ENCODE measurements at regions not wholly inside any gene's neighbourhood (a gene's known extent, or its start where the extent isn't known, plus 50 kb on each side); places are given as distances from the start of the nearest gene placed in this dataset.

DNA sequence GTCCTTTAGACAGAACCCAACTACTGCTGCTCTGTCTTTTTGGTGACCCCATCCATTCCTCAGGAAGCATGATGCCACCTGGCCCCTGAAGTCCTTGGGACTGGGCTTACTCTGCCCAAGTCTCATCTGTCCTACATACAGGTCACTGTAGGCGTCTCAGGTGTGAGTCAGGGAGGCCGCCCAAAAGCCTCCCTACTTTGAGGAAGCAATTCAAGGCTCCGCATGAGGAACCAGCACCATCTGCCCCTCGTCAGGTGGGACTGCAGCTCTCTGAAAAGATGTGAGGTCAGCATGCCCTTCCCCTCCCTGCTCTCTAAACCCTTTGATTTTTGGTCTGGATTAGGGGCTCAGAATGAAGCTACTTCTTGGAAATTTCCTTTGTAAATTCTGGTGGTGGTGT, 354.8 kb downstream of the CXCL12 start:
- Histone ChIP-seq H3K9ac (ENCODE audit: low read length) (no peak overlapping the region), H3K4me3 (ENCODE audit: low read length) (no peak overlapping the region), H3K36me3 (ENCODE audit: control insufficient read depth, insufficient read depth, low read length) (no peaks in the 10 kb centered on the region), H3K9me3 (ENCODE audit: control insufficient read depth, low read length) (no peaks in the 10 kb centered on the region), H3K27me3 (ENCODE audit: control insufficient read depth, insufficient read depth, low read length) (no peaks in the 10 kb centered on the region), H3K4me1 (ENCODE audit: control insufficient read depth, insufficient read depth, low read length) (peaks cover 9% of the 10 kb centered on the region)

DNA sequence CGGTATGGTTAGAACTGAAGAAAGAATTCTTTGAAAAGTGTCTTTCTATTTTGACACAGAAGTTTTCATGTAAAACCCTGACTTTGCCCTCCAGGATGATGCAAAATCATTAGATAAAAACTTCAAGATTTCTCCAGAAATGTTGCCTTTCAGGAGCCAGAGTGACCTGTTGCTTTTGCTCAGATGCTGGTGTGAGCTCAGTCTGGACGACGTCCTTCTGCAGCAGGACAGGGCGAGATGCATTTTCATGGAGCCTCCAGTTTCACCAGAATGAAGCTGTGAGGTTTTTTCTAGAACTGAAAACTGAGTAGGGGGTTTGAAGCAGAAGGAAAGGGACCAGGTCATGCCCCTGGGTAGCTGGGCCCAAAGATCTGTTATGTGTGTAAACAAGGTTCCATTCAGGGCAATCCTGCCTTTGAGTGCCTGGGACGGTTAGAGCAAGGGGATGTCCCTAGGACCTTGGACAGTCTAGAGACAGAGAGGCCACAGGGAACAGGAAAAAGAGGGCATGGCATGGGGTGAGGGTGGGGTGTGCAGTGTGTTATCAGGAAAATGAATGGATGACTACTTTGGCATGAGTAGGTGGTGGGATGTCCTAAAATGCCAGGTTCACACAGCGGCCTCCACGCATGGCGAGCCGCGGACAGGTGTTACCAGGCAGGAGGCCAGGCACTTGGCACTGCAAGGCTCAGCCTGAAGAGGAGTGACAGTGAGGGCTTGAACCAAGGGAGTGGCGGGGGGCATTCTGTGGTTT, 356.3 kb downstream of the CXCL12 start:
- Histone ChIP-seq H3K4me1 (ENCODE audit: control insufficient read depth, insufficient read depth, low read length) (peaks cover 9% of the 10 kb centered on the region), H3K36me3 (ENCODE audit: control insufficient read depth, insufficient read depth, low read length) (no peaks in the 10 kb centered on the region), H3K9me3 (ENCODE audit: control insufficient read depth, low read length) (no peaks in the 10 kb centered on the region), H3K9ac (ENCODE audit: low read length) (no peak overlapping the region), H3K27me3 (ENCODE audit: control insufficient read depth, insufficient read depth, low read length) (no peaks in the 10 kb centered on the region), H3K4me3 (ENCODE audit: low read length) (no peak overlapping the region)

DNA sequence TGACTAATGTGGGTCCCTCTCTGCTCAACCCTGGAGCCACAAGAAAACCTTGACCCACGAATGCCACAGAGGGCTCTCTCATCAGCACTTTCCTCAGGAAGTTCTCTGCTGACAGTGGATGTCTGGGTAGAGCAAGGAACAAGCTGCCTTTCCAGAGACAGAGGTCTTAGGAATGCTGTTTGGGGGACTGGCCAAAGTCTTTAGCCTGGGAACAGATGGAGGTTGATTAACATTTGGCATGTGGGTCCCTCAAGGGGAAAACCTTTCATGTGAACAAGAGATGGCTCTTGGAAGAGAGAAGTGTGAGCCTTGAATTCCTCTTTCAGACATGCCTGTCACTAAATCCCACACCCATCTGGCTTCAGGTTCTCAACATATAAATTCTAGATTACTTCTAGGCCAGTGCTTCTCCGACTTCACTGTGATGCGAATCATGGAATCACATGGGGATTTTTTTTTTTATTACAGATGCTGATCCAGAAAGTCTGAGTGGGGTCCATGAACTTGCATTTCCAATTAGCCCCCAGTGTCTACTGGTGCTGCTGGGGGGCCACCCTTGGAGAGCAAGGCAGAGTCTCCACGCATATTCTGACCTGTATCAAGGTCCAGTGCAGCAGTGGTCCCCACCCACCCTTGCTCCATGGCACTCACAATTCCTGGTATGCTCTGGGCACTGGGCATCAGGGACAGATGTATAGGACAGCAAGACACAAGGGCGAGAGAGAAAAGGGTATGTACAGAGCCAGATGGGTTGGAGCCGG, 360.4 kb downstream of the CXCL12 start:
- H3K4me3 ChIP-seq (ENCODE audit: low read length): no peak overlapping the region
- peaks cover 13% of the 10 kb centered on the region for H3K4me1 ChIP-seq (ENCODE audit: control insufficient read depth, insufficient read depth, low read length)
- H3K9ac ChIP-seq (ENCODE audit: low read length): no peak overlapping the region
- no peaks in the 10 kb centered on the region for H3K27me3 ChIP-seq (ENCODE audit: control insufficient read depth, insufficient read depth, low read length)
- no peaks in the 10 kb centered on the region for H3K9me3 ChIP-seq (ENCODE audit: control insufficient read depth, low read length)
- no peaks in the 10 kb centered on the region for H3K36me3 ChIP-seq (ENCODE audit: control insufficient read depth, insufficient read depth, low read length)

GRCh38 chr10:44023517-44023916, 361.4 kb downstream of the CXCL12 start:
- Histone ChIP-seq H3K4me1 (ENCODE audit: control insufficient read depth, insufficient read depth, low read length) (peaks cover 13% of the 10 kb centered on the region), H3K9ac (ENCODE audit: low read length) (no peak overlapping the region), H3K9me3 (ENCODE audit: control insufficient read depth, low read length) (no peaks in the 10 kb centered on the region), H3K4me3 (ENCODE audit: low read length) (no peak overlapping the region), H3K36me3 (ENCODE audit: control insufficient read depth, insufficient read depth, low read length) (no peaks in the 10 kb centered on the region), H3K27me3 (ENCODE audit: control insufficient read depth, insufficient read depth, low read length) (no peaks in the 10 kb centered on the region)

GRCh38 chr10:44022203-44022602, 362.7 kb downstream of the CXCL12 start:
- H3K4me1 ChIP-seq (ENCODE audit: control insufficient read depth, insufficient read depth, low read length): peaks cover 13% of the 10 kb centered on the region

GRCh38 chr10:44020322-44021111, 364.4 kb downstream of the CXCL12 start:
- H3K27me3 ChIP-seq (ENCODE audit: control insufficient read depth, insufficient read depth, low read length): no peaks in the 10 kb centered on the region
- peaks cover 13% of the 10 kb centered on the region for H3K4me1 ChIP-seq (ENCODE audit: control insufficient read depth, insufficient read depth, low read length)
- no peaks in the 10 kb centered on the region for H3K36me3 ChIP-seq (ENCODE audit: control insufficient read depth, insufficient read depth, low read length)
- no peaks in the 10 kb centered on the region for H3K9me3 ChIP-seq (ENCODE audit: control insufficient read depth, low read length)
- H3K9ac ChIP-seq (ENCODE audit: low read length): no peak overlapping the region
- H3K4me3 ChIP-seq (ENCODE audit: low read length): no peak overlapping the region

More at GRCh38 chr10:44022203-44022602, 362.7 kb downstream of the CXCL12 start:
- H3K36me3 ChIP-seq (ENCODE audit: control insufficient read depth, insufficient read depth, low read length): no peaks in the 10 kb centered on the region
- H3K9me3 ChIP-seq (ENCODE audit: control insufficient read depth, low read length): no peaks in the 10 kb centered on the region
- H3K27me3 ChIP-seq (ENCODE audit: control insufficient read depth, insufficient read depth, low read length): no peaks in the 10 kb centered on the region
- H3K4me3 ChIP-seq (ENCODE audit: low read length): no peak overlapping the region
- H3K9ac ChIP-seq (ENCODE audit: low read length): no peak overlapping the region

DNA sequence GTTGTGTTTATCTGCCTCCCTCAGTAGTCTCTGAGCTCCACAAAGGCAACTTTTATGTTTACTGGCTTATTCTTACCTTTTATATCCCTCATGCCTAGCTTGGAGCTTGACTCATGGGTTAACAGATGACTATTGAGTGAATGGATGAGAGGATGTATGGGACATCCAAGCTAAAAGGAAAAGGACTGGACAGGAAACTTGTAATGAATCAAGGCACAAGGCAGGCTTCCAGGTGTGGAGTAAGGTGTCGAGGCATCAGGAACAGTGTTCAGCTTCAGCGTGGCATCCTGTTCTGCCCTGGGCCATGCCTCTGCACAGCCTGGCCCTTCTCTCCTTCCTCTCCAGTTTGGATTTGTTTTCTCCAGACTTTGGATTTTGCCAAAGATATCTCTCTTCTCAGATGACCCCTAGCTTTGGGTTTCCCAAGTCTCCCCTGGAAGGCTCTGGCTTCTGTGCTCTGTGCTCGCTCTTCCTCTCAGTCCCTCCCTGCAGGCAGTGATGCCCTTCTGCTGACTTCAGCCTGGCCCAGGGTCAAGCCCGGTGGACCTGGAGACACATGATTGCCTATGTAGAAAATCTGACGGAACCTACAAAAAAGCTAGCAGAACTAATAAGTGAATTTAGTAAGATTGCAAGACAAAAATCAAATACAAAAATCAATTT, 367.3 kb downstream of the CXCL12 start:
- no peaks in the 10 kb centered on the region for H3K9me3 ChIP-seq (ENCODE audit: control insufficient read depth, low read length)
- no peaks in the 10 kb centered on the region for H3K36me3 ChIP-seq (ENCODE audit: control insufficient read depth, insufficient read depth, low read length)
- H3K4me1 ChIP-seq (ENCODE audit: control insufficient read depth, insufficient read depth, low read length): peaks cover 13% of the 10 kb centered on the region
- H3K9ac ChIP-seq (ENCODE audit: low read length): no peak overlapping the region
- H3K27me3 ChIP-seq (ENCODE audit: control insufficient read depth, insufficient read depth, low read length): no peaks in the 10 kb centered on the region
- H3K4me3 ChIP-seq (ENCODE audit: low read length): no peak overlapping the region

GRCh38 chr10:44016589-44017482, 368.1 kb downstream of the CXCL12 start:
- no peak overlapping the region for H3K4me3 ChIP-seq (ENCODE audit: low read length)
- H3K9me3 ChIP-seq (ENCODE audit: control insufficient read depth, low read length): no peaks in the 10 kb centered on the region
- no peaks in the 10 kb centered on the region for H3K27me3 ChIP-seq (ENCODE audit: control insufficient read depth, insufficient read depth, low read length)
- no peak overlapping the region for H3K9ac ChIP-seq (ENCODE audit: low read length)
- no peaks in the 10 kb centered on the region for H3K36me3 ChIP-seq (ENCODE audit: control insufficient read depth, insufficient read depth, low read length)
- H3K4me1 ChIP-seq (ENCODE audit: control insufficient read depth, insufficient read depth, low read length): peaks cover 13% of the 10 kb centered on the region

DNA sequence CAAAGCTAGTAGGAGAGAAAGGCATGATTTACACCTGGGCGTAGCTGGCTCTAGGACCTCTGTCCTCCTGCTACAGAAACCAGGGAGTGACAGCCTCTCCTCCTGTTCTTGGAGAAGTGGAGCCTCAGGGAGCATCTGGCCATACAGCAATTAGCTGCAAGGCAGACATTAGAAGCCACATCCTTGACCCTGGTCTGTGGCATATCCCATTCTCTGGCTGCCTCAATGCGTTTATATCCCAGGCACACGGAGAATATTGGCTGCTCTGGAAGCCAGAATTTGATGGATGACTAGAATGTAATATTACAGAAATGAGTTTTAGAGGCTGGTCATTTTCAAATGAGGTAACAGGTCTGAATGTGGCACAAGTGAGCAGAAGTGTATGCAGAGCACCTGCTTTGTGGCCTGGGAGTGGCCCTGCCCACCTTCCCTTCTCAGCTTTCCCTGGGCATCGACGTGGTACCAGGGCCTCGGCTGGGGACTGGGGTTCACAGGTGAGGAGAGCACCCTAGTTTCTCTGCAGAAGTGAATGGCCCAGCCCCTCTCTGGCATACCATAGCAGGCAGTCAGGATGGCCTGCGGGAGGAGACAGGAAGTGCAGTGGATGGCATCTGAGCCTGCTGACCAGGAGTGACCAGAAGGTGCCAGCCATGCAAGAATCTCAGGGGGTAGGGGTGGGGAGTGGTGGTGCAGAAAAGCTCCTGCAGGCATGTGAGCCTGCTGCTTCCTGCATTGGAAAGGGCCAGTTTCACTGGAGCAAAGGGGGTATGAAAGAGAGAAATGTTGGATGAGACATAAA, 367.2 kb upstream of the ZNF32 start:
- no peak overlapping the region for H3K9ac ChIP-seq (ENCODE audit: low read length)
- no peaks in the 10 kb centered on the region for H3K36me3 ChIP-seq (ENCODE audit: control insufficient read depth, insufficient read depth, low read length)
- no peaks in the 10 kb centered on the region for H3K9me3 ChIP-seq (ENCODE audit: control insufficient read depth, low read length)
- H3K27me3 ChIP-seq (ENCODE audit: control insufficient read depth, insufficient read depth, low read length): no peaks in the 10 kb centered on the region
- H3K4me1 ChIP-seq (ENCODE audit: control insufficient read depth, insufficient read depth, low read length): peaks cover 8% of the 10 kb centered on the region
- no peak overlapping the region for H3K4me3 ChIP-seq (ENCODE audit: low read length)

- Histone ChIP-seq H3K4me3 (ENCODE audit: low read length) (no peak overlapping the region), H3K36me3 (ENCODE audit: control insufficient read depth, insufficient read depth, low read length) (no peaks in the 10 kb centered on the region), H3K9ac (ENCODE audit: low read length) (no peak overlapping the region), H3K27me3 (ENCODE audit: control insufficient read depth, insufficient read depth, low read length) (no peaks in the 10 kb centered on the region), H3K9me3 (ENCODE audit: control insufficient read depth, low read length) (no peaks in the 10 kb centered on the region), H3K4me1 (ENCODE audit: control insufficient read depth, insufficient read depth, low read length) (no peaks in the 10 kb centered on the region)
These were observed 366.1 kb upstream of the ZNF32 start for GRCh38 chr10:44014644-44015250.

Measured in mucosa of stomach (tissue), 1 donor.